ENCODE measurements at regions not wholly inside any gene's neighbourhood (a gene's known extent, or its start where the extent isn't known, plus 50 kb on each side); places are given as distances from the start of the nearest gene placed in this dataset.

DNA sequence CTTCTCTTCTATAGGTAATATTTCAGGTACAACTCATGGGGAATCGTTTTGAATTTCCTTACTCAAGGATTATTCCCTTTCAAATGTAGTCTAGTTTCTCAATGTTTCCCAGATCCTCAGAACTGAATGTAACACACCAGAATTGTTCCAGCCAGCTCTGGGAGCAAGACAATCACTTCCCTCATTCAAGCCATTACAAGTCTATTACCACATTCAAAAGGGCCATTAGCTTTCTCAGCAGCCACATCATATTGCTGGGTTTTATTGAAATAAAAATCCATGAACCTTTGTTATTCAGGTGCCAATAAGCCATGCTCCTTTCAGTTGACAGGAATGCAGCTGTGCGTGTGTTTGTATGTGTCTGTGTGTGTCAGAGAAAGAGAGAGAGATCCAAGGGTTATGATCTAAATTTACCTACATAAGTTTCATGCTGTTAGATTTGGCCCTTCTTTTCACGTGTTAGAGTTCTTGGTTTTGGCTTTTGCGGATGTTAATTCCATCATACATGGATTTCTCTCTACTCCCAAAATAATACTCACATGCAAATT, 357.7 kb downstream of the BCAT1 start:
- no peak overlapping the region for H3K27ac ChIP-seq (ENCODE audit: low read length)
- WGBS (ENCODE audit: insufficient coverage, low lambda C conversion rate): 78% methylated on average over 2 of the region's 4 CpGs
- H3K27me3 ChIP-seq (ENCODE audit: control insufficient read depth, insufficient read depth, low read length): no peaks in the 10 kb centered on the region
- H3K4me1 ChIP-seq (ENCODE audit: control insufficient read depth, insufficient read depth, low read length): no peaks in the 10 kb centered on the region
- no peaks in the 10 kb centered on the region for H3K36me3 ChIP-seq (ENCODE audit: control insufficient read depth, insufficient read depth, low read length)
- H3K4me3 ChIP-seq (ENCODE audit: low read length): no peak overlapping the region
- no peak for DNase-seq
- H3K9me3 ChIP-seq (ENCODE audit: control insufficient read depth, low read depth, low read length): no peaks in the 10 kb centered on the region

DNA sequence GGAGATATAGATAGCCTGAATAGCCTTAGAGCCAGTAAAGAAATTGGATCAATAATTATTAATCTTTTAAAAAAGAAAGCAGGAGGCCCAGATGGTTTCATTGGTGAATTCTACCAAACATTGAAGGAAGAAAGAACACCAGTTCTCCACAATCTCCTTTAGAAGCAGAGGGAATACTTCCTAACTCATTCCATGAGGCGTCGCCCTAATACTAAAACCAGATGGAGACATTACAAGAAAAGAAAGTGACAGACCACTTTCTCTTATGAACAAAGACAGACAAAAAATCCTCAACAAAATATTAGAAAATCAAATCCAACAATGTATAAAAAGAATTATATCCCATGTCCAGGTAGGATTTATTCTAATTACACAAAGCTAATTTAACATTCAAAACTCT, 362.6 kb downstream of the BCAT1 start:
- Histone ChIP-seq H3K4me1 (ENCODE audit: control insufficient read depth, insufficient read depth, low read length) (no peaks in the 10 kb centered on the region), H3K27ac (ENCODE audit: low read length) (no peak overlapping the region), H3K4me3 (ENCODE audit: low read length) (no peak overlapping the region), H3K36me3 (ENCODE audit: control insufficient read depth, insufficient read depth, low read length) (no peaks in the 10 kb centered on the region), H3K9me3 (ENCODE audit: control insufficient read depth, low read depth, low read length) (no peaks in the 10 kb centered on the region), H3K27me3 (ENCODE audit: control insufficient read depth, insufficient read depth, low read length) (no peaks in the 10 kb centered on the region)
- no peak for DNase-seq
- WGBS (ENCODE audit: insufficient coverage, low lambda C conversion rate): no CpG with 5 or more reads among the region's 2 CpGs

GRCh38 chr12:24584032-24584675, 364.7 kb downstream of the BCAT1 start:
- no peaks in the 10 kb centered on the region for H3K4me1 ChIP-seq (ENCODE audit: control insufficient read depth, insufficient read depth, low read length)
- H3K36me3 ChIP-seq (ENCODE audit: control insufficient read depth, insufficient read depth, low read length): no peaks in the 10 kb centered on the region
- H3K27me3 ChIP-seq (ENCODE audit: control insufficient read depth, insufficient read depth, low read length): no peaks in the 10 kb centered on the region
- H3K4me3 ChIP-seq (ENCODE audit: low read length): no peak overlapping the region
- H3K9me3 ChIP-seq (ENCODE audit: control insufficient read depth, low read depth, low read length): no peaks in the 10 kb centered on the region
- no peak overlapping the region for H3K27ac ChIP-seq (ENCODE audit: low read length)
- DNase-seq: no peak
- WGBS (ENCODE audit: insufficient coverage, low lambda C conversion rate): 90% methylated on average over 2 of the region's 21 CpGs

DNA sequence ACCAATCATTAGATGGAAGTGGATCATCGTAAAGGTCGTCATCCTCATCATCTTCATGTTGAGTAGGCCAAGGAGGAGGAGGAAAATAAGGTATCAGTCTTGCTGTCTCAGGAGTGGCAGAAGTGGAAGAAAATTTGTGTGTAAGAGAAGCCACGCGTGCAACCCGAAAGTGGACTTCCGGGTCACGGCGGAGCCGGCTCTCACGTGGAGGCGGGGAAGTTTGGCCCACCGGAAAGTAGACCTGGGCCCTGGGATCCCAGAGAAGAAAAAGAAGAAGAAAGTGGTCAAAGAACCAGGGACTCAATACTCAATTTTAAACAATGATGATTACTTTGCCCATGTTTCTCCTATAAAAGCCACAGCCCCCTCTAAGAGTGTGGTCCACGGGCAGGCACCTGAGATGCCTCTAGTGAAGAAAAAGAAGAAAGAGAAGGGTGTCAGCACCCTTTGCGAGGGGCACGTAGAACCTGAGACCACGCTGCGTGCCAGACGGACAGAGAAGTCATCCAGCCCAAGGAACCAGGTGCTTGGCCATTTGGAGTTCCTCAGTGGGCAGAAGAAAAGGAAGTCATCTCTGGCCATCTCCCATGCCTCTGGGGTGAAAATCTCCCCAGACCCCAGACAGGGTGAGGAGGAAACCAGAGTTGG, 365.8 kb downstream of the BCAT1 start:
- DNase-seq: no peak
- H3K9me3 ChIP-seq (ENCODE audit: control insufficient read depth, low read depth, low read length): no peaks in the 10 kb centered on the region
- H3K4me1 ChIP-seq (ENCODE audit: control insufficient read depth, insufficient read depth, low read length): no peaks in the 10 kb centered on the region
- no peak overlapping the region for H3K27ac ChIP-seq (ENCODE audit: low read length)
- H3K4me3 ChIP-seq (ENCODE audit: low read length): no peak overlapping the region
- H3K36me3 ChIP-seq (ENCODE audit: control insufficient read depth, insufficient read depth, low read length): no peaks in the 10 kb centered on the region
- WGBS (ENCODE audit: insufficient coverage, low lambda C conversion rate): 96% methylated on average over 10 of the region's 18 CpGs
- no peaks in the 10 kb centered on the region for H3K27me3 ChIP-seq (ENCODE audit: control insufficient read depth, insufficient read depth, low read length)

GRCh38 chr12:24574538-24574937, 374.4 kb downstream of the BCAT1 start:
- Histone ChIP-seq H3K36me3 (ENCODE audit: control insufficient read depth, insufficient read depth, low read length) (no peaks in the 10 kb centered on the region), H3K27ac (ENCODE audit: low read length) (no peak overlapping the region), H3K4me3 (ENCODE audit: low read length) (no peak overlapping the region), H3K27me3 (ENCODE audit: control insufficient read depth, insufficient read depth, low read length) (no peaks in the 10 kb centered on the region), H3K4me1 (ENCODE audit: control insufficient read depth, insufficient read depth, low read length) (no peaks in the 10 kb centered on the region), H3K9me3 (ENCODE audit: control insufficient read depth, low read depth, low read length) (no peaks in the 10 kb centered on the region)
- DNase-seq: no peak
- 100% methylated on average over 2 of the region's 4 CpGs for WGBS (ENCODE audit: insufficient coverage, low lambda C conversion rate)

DNA sequence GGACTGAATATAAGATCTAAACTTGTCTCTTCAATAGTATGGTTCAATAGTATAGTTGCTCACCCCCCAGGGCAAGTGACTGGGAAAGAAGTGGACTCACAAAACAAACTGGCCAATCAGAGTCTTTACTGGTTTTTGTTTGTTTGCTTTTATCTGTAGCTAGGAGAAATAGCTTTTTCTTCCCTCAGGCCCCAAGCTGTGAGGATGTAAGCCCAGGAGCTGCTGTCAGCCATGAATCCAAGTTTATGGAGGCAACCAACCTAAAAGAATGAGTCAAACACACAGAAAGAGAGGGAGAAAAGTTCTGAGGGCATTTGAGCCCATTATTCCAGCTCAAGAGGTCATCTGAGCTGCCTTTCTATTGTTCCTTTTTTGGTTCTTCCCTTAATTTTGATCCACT, 375.3 kb downstream of the BCAT1 start:
- H3K27me3 ChIP-seq (ENCODE audit: control insufficient read depth, insufficient read depth, low read length): no peaks in the 10 kb centered on the region
- no peaks in the 10 kb centered on the region for H3K9me3 ChIP-seq (ENCODE audit: control insufficient read depth, low read depth, low read length)
- no peak overlapping the region for H3K27ac ChIP-seq (ENCODE audit: low read length)
- no peaks in the 10 kb centered on the region for H3K36me3 ChIP-seq (ENCODE audit: control insufficient read depth, insufficient read depth, low read length)
- no peak for DNase-seq
- no peaks in the 10 kb centered on the region for H3K4me1 ChIP-seq (ENCODE audit: control insufficient read depth, insufficient read depth, low read length)
- no peak overlapping the region for H3K4me3 ChIP-seq (ENCODE audit: low read length)

GRCh38 chr12:24565300-24565699, 383.6 kb downstream of the BCAT1 start:
- WGBS (ENCODE audit: insufficient coverage, low lambda C conversion rate): no CpG with 5 or more reads among the region's 5 CpGs

GRCh38 chr12:24562771-24563431, 386.0 kb downstream of the BCAT1 start:
- Histone ChIP-seq H3K9me3 (ENCODE audit: control insufficient read depth, low read depth, low read length) (no peaks in the 10 kb centered on the region), H3K4me3 (ENCODE audit: low read length) (peak overlapping the region; percentile 46), H3K4me1 (ENCODE audit: control insufficient read depth, insufficient read depth, low read length) (no peaks in the 10 kb centered on the region), H3K27me3 (ENCODE audit: control insufficient read depth, insufficient read depth, low read length) (peaks cover 49% of the 10 kb centered on the region), H3K27ac (ENCODE audit: low read length) (peak overlapping the region; percentile 32), H3K36me3 (ENCODE audit: control insufficient read depth, insufficient read depth, low read length) (no peaks in the 10 kb centered on the region)
- peak in 1 of 2 donors; percentile 43 for DNase-seq
- no CpG with 5 or more reads among the region's 54 CpGs for WGBS (ENCODE audit: insufficient coverage, low lambda C conversion rate)

More at GRCh38 chr12:24565300-24565699, 383.6 kb downstream of the BCAT1 start:
- Histone ChIP-seq H3K9me3 (ENCODE audit: control insufficient read depth, low read depth, low read length) (no peaks in the 10 kb centered on the region), H3K4me1 (ENCODE audit: control insufficient read depth, insufficient read depth, low read length) (no peaks in the 10 kb centered on the region), H3K4me3 (ENCODE audit: low read length) (no peak overlapping the region), H3K27me3 (ENCODE audit: control insufficient read depth, insufficient read depth, low read length) (peaks cover 46% of the 10 kb centered on the region), H3K27ac (ENCODE audit: low read length) (no peak overlapping the region), H3K36me3 (ENCODE audit: control insufficient read depth, insufficient read depth, low read length) (no peaks in the 10 kb centered on the region)
- no peak for DNase-seq

DNA sequence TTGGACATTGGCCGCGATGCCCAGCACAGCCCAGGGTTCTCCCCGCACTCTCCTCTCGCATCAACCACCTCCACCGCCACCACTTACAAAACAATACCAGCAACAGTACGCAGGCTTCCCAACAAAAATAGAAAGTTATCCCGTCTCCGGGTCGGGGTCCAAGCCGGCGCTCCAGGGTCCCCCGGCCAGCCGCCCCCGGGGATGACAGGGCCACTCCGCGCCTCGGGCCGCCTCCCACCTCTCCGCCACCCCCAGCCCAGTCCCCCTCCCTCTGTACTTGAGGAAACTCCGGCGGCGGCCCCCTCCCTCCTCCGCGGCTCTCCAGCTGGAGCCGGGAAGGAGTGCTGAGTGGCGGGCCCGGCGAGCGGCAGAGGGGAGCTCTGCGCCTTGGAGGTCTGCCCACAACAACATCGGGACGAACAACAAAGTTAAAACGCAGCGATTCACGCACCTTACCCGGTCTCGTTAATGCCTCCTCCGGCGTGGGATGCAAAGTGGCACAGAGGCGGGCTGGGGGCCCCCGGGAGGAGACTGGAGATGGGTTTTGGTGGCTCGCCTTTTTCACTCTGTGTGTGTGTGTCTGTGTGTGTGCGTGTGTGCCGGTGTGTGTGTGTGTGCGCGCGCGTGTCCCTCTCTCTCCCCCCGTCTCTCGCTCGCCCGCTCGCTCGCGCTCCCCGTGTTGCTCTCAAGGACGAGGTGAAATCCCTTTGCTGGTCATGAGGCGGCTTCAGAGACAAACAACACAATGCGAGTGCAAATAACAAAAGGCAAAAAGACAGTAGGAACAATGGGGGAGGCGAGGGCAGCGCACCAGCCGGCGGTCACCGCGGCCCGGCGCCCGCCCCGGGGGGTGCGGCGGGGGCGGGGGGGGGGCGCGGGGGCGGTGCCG, 386.8 kb downstream of the BCAT1 start:
- WGBS (ENCODE audit: insufficient coverage, low lambda C conversion rate): no CpG with 5 or more reads among the region's 76 CpGs
- peak; percentile 34 to 65 for DNase-seq
- Histone ChIP-seq H3K4me1 (ENCODE audit: control insufficient read depth, insufficient read depth, low read length) (no peaks in the 10 kb centered on the region), H3K9me3 (ENCODE audit: control insufficient read depth, low read depth, low read length) (no peaks in the 10 kb centered on the region), H3K27me3 (ENCODE audit: control insufficient read depth, insufficient read depth, low read length) (peaks cover 49% of the 10 kb centered on the region), H3K27ac (ENCODE audit: low read length) (peak overlapping the region; percentile 74), H3K36me3 (ENCODE audit: control insufficient read depth, insufficient read depth, low read length) (no peaks in the 10 kb centered on the region), H3K4me3 (ENCODE audit: low read length) (peak overlapping the region; percentile 68)

- peak in 1 of 2 donors; percentile 13 for DNase-seq
- H3K27me3 ChIP-seq (ENCODE audit: control insufficient read depth, insufficient read depth, low read length): peaks cover 49% of the 10 kb centered on the region
- no CpG with 5 or more reads among the region's 15 CpGs for WGBS (ENCODE audit: insufficient coverage, low lambda C conversion rate)
Observed at GRCh38 chr12:24561411-24561871, 387.5 kb downstream of the BCAT1 start.

More at GRCh38 chr12:24561411-24561871, 387.5 kb downstream of the BCAT1 start:
- H3K9me3 ChIP-seq (ENCODE audit: control insufficient read depth, low read depth, low read length): no peaks in the 10 kb centered on the region
- H3K27ac ChIP-seq (ENCODE audit: low read length): peak overlapping the region; percentile 74
- no peaks in the 10 kb centered on the region for H3K36me3 ChIP-seq (ENCODE audit: control insufficient read depth, insufficient read depth, low read length)
- H3K4me1 ChIP-seq (ENCODE audit: control insufficient read depth, insufficient read depth, low read length): no peaks in the 10 kb centered on the region
- peak overlapping the region; percentile 68 for H3K4me3 ChIP-seq (ENCODE audit: low read length)
